HepG2 (cell line): ENCODE measurements at regions not wholly inside any gene's neighbourhood (a gene's known extent, or its start where the extent isn't known, plus 50 kb on each side); places are given as distances from the start of the nearest gene placed in this dataset.

Experiments
- ATAC-seq: fragments of 200-7000 bp; cut with Tn5 transposase; 3 replicates; pipeline ENCODE4 v1.9.1; 2020; ENCODE audit warnings: mild to moderate bottlenecking, moderate library complexity
- BruUV-seq: library from RNA; stranded (reverse); fragments of 400-500 nt; replicated peaks from 2 replicates; lab custom pipeline; 2021; lab: Mats Ljungman, UMichigan
- CTCF ChIA-PET: fragments of 300-600 bp; formaldehyde crosslinking; extraction: SDS; loops from one replicate; lab custom pipeline; 2021; ENCODE audit warnings: low total read pairs, inconsistent platforms, low intra/inter-chr PET ratio; lab: Yijun Ruan, JAX
- POLR2A ChIA-PET: fragments of 350-600 bp; sonication (Branson Sonifier 250); formaldehyde crosslinking; loops from one replicate; lab custom pipeline; 2020; ENCODE audit warnings: antibody characterized with exemption, inconsistent platforms; lab: Yijun Ruan, JAX
- DNase-seq: peaks from one replicate; pipeline ENCODE4 v3.0.0-alpha.2; 2015; ENCODE audit warnings: low spot score
- FAIRE-seq: peaks from 3 replicates; lab custom pipeline; 2011; peaks lifted over from hg19 to GRCh38; lab: Jason Lieb, UNC
- H2AFZ ChIP-seq: one replicate; pipeline ENCODE4 v1.6.1; 2011; ENCODE audit warnings: low read length, inconsistent platforms
- H3K27ac ChIP-seq: fragments of 300-600 bp; 3 replicates; pipeline ENCODE4 v1.8.0; 2011; ENCODE audit warnings: mixed run types, mild to moderate bottlenecking, mixed read lengths, low read length, inconsistent platforms; ENCODE audit not compliant: insufficient read depth; ENCODE audit errors: extremely low read length
- H3K27me3 ChIP-seq, 2 experiments: fragments of 200-600 bp in 1 of 2; 2 replicates in 1 of 2; 3 replicates in 1 of 2; pipeline versions ENCODE4 v1.6.0 to v1.8.0; 2011; ENCODE audit warnings: low read length in 2 of 2, mild to moderate bottlenecking in 2 of 2, moderate library complexity in 2 of 2, inconsistent platforms in 1 of 2; ENCODE audit not compliant: insufficient read depth in 2 of 2, control insufficient read depth in 1 of 2
- H3K36me3 ChIP-seq, 2 experiments: fragments of 200-600 bp in 1 of 2; replicated peaks in 1 of 2; 2 replicates in 1 of 2; 3 replicates in 1 of 2; pipeline versions ENCODE4 v1.5.1 to v1.8.0; 2011; ENCODE audit warnings: low read length in 2 of 2, inconsistent platforms in 1 of 2; ENCODE audit not compliant: insufficient read depth in 2 of 2, control insufficient read depth in 1 of 2
- H3K4me1 ChIP-seq: 2 replicates; pipeline ENCODE4 v1.5.1; 2012; ENCODE audit warnings: low read length, inconsistent platforms; ENCODE audit not compliant: insufficient read depth
- H3K4me2 ChIP-seq: 2 replicates; pipeline ENCODE4 v1.6.0; 2011; ENCODE audit warnings: low read depth, low read length, inconsistent platforms
- H3K4me3 ChIP-seq, 3 experiments: fragments of 200-600 bp in 1 of 3; sonication (generic), shearing (Covaris generic) in 1 of 3; replicated peaks in 1 of 3; 2 replicates each; pipeline ENCODE4 v1.5.1; 2011 to 2016; ENCODE audit warnings: low read length in 3 of 3, inconsistent platforms in 2 of 3, low read depth in 2 of 3, mild to moderate bottlenecking in 2 of 3, control low read depth in 1 of 3, mixed read lengths in 1 of 3; ENCODE audit not compliant: insufficient read depth in 1 of 3
- H3K79me2 ChIP-seq: one replicate; pipeline ENCODE4 v1.6.1; 2011; ENCODE audit warnings: low read length, inconsistent platforms; ENCODE audit not compliant: insufficient read depth
- H3K9ac ChIP-seq: 2 replicates; pipeline ENCODE4 v1.6.0; 2011; ENCODE audit warnings: mild to moderate bottlenecking, low read depth, low read length, inconsistent platforms; ENCODE audit not compliant: insufficient read depth
- H3K9me3 ChIP-seq: 2 replicates; pipeline ENCODE4 v1.5.1; 2012; ENCODE audit warnings: mild to moderate bottlenecking, low read length
- H4K20me1 ChIP-seq: 2 replicates; pipeline ENCODE4 v1.6.0; 2011; ENCODE audit warnings: inconsistent platforms, mild to moderate bottlenecking, low read length, moderate library complexity; ENCODE audit not compliant: insufficient read depth
- ARID4A ChIP-seq: sonication (generic); formaldehyde crosslinking; IDR thresholded peaks from 2 replicates; pipeline ENCODE4 v1.5.0; 2020; ENCODE audit warnings: mild to moderate bottlenecking, missing genetic modification reagents, borderline replicate concordance
- CHCHD3 ChIP-seq: sonication (generic); formaldehyde crosslinking; IDR thresholded peaks from 2 replicates; pipeline ENCODE4 v1.8.0; 2022; ENCODE audit warnings: mild to moderate bottlenecking, missing genetic modification reagents, moderate library complexity
- DRAP1 ChIP-seq: IDR thresholded peaks from 2 replicates; pipeline ENCODE4 v1.6.1; 2016; ENCODE audit warnings: missing genetic modification reagents, missing compliant biosample characterization
- HDAC2 ChIP-seq: sonication (generic); formaldehyde crosslinking; IDR thresholded peaks from 2 replicates; pipeline ENCODE4 v1.4.0; 2020; ENCODE audit warnings: missing genetic modification reagents
- RFX5 ChIP-seq: IDR thresholded peaks from 2 replicates; pipeline ENCODE4 v1.6.1; 2011; ENCODE audit warnings: low read depth, low read length, improper control_type of control experiment
- ZMAT5 ChIP-seq: sonication (generic); formaldehyde crosslinking; IDR thresholded peaks from 2 replicates; pipeline ENCODE4 v1.5.0; 2020; ENCODE audit warnings: mild to moderate bottlenecking, low read depth, missing genetic modification reagents, borderline replicate concordance
- ZNF143 ChIP-seq: sonication (generic); formaldehyde crosslinking; IDR thresholded peaks from 2 replicates; pipeline ENCODE4 v1.4.0; 2020; ENCODE audit warnings: missing genetic modification reagents
- ZNF547 ChIP-seq: sonication (generic); formaldehyde crosslinking; IDR thresholded peaks from 2 replicates; pipeline ENCODE4 v1.5.1; 2020; ENCODE audit warnings: mild to moderate bottlenecking, missing genetic modification reagents
- ZNF646 ChIP-seq: sonication (generic); formaldehyde crosslinking; IDR thresholded peaks from 2 replicates; pipeline ENCODE4 v1.9.0; 2021; ENCODE audit warnings: mild to moderate bottlenecking, missing genetic modification reagents
- ZNF720 ChIP-seq: sonication (generic); formaldehyde crosslinking; IDR thresholded peaks from 2 replicates; pipeline ENCODE4 v1.4.0; 2020; ENCODE audit warnings: missing genetic modification reagents
- WGBS: methylation state at CpG from one replicate; pipeline ENCODE4 v1.1.6; 2017; ENCODE audit warnings: low lambda C conversion rate; 5-methylcytosine and 5-hydroxymethylcytosine counted together
- in situ Hi-C: cut with HindIII; loops from 2 replicates; pipeline ENCODE4 v1.10.0; 2017; ENCODE audit warnings: low pct_unique_long_range_greater_than_20kb; ENCODE audit not compliant: extremely low pct_ligation_motif_present
- intact Hi-C: fragments of 100-400 bp; cut with micrococcal nuclease; formaldehyde crosslinking; loops from one replicate; pipeline ENCODE4 v1.10.0; 2022; ENCODE audit not compliant: unreplicated experiment

GRCh38 chr13:34381228-34381627, 560.8 kb upstream of the NBEA start:
- Histone ChIP-seq H3K27ac (no peak overlapping the region), H3K9ac (no peak overlapping the region), H4K20me1 (no peaks in the 10 kb centered on the region), H3K27me3 (no peaks in the 10 kb centered on the region; a peak in 1 of 5 replicates), H3K4me3 (no peak overlapping the region), H2AFZ (no peak overlapping the region), H3K79me2 (no peaks in the 10 kb centered on the region), H3K4me1 (no peaks in the 10 kb centered on the region), H3K9me3 (no peaks in the 10 kb centered on the region), H3K4me2 (no peak overlapping the region), H3K36me3 (no peaks in the 10 kb centered on the region)
- ChIA-PET POLR2A (no interaction called here), CTCF (no interaction called here)
- ATAC-seq = no peak
- BruUV-seq = no TSS peak
- WGBS = 41% methylated on average over 6 of the region's 6 CpGs
- no peak for DNase-seq
- intact Hi-C loops = no loop called here
- FAIRE-seq = no peak
- no peak for TF ChIP-seq ZMAT5 (CRISPR knock-in tag)
- no peak for TF ChIP-seq RFX5
- no peak for TF ChIP-seq DRAP1 (CRISPR knock-in tag)
- no peak for TF ChIP-seq ZNF646 (CRISPR knock-in tag)
- no peak for TF ChIP-seq HDAC2 (CRISPR knock-in tag)
- TF ChIP-seq ARID4A = no peak
- no peak for TF ChIP-seq CHCHD3 (CRISPR knock-in tag)
- no peak for TF ChIP-seq ZNF143 (CRISPR knock-in tag)
- TF ChIP-seq ZNF547 (CRISPR knock-in tag) = no peak
- no peak for TF ChIP-seq ZNF720
- in situ Hi-C loops = no loop called here
